ENCODE measurements at regions not wholly inside any gene's neighbourhood (a gene's known extent, or its start where the extent isn't known, plus 50 kb on each side); places are given as distances from the start of the nearest gene placed in this dataset.
A peak's percentile ranks its signal among the peaks of the same experiment; 100 is the strongest.

- H3K4me1 Mint-ChIP-seq, result no peaks in the 10 kb centered on the region
- H3K36me3 Mint-ChIP-seq (ENCODE audit: insufficient read depth), result no peaks in the 10 kb centered on the region
Observed at GRCh38 chr4:102445213-102445612, 55.9 kb upstream of the NFKB1 start.

GRCh38 chr4:102447413-102447812 is 53.7 kb upstream of the NFKB1 start:
- Mint-ChIP-seq H3K27ac (ENCODE audit: low read depth) (no peak overlapping the region), H3K9me3 (no peaks in the 10 kb centered on the region), H3K36me3 (ENCODE audit: insufficient read depth) (no peaks in the 10 kb centered on the region), H3K27me3 (no peaks in the 10 kb centered on the region), H3K4me3 (no peak overlapping the region), H3K4me1 (no peaks in the 10 kb centered on the region)
- ATAC-seq (replicated peaks; ENCODE audit: extremely low read depth, poor library complexity, severe bottlenecking) (peak; percentile 52), DNase-seq (ENCODE audit: low spot score in 2 of 2) (no peak)

More at GRCh38 chr4:102445213-102445612, 55.9 kb upstream of the NFKB1 start:
- DNase-seq (ENCODE audit: low spot score in 2 of 2) (no peak), ATAC-seq (replicated peaks; ENCODE audit: extremely low read depth, poor library complexity, severe bottlenecking) (no peak)
- Mint-ChIP-seq H3K4me3 (no peak overlapping the region), H3K27me3 (no peaks in the 10 kb centered on the region), H3K9me3 (no peaks in the 10 kb centered on the region), H3K27ac (ENCODE audit: low read depth) (no peak overlapping the region)

- no peak overlapping the region for H3K27ac Mint-ChIP-seq (ENCODE audit: low read depth)
- H3K9me3 Mint-ChIP-seq, result no peaks in the 10 kb centered on the region
- H3K4me3 Mint-ChIP-seq, result no peak overlapping the region
- ATAC-seq (replicated peaks; ENCODE audit: extremely low read depth, poor library complexity, severe bottlenecking) (peak; percentile 60), DNase-seq (ENCODE audit: low spot score in 2 of 2) (peak in 1 of 2 donors; percentile 46)
- H3K4me1 Mint-ChIP-seq, result no peaks in the 10 kb centered on the region
- H3K36me3 Mint-ChIP-seq (ENCODE audit: insufficient read depth), result no peaks in the 10 kb centered on the region
- no peaks in the 10 kb centered on the region for H3K27me3 Mint-ChIP-seq
Observed at GRCh38 chr4:102449751-102450352, 51.3 kb upstream of the NFKB1 start.

GRCh38 chr4:102451266-102451665 is 49.9 kb upstream of the NFKB1 start:
- H3K36me3 Mint-ChIP-seq (ENCODE audit: insufficient read depth), result no peaks in the 10 kb centered on the region
- H3K4me3 Mint-ChIP-seq, result no peak overlapping the region
- no peaks in the 10 kb centered on the region for H3K9me3 Mint-ChIP-seq
- peaks cover 9% of the 10 kb centered on the region for H3K27me3 Mint-ChIP-seq
- H3K27ac Mint-ChIP-seq (ENCODE audit: low read depth), result no peak overlapping the region
- ATAC-seq (replicated peaks; ENCODE audit: extremely low read depth, poor library complexity, severe bottlenecking) (no peak), DNase-seq (ENCODE audit: low spot score in 2 of 2) (no peak)
- H3K4me1 Mint-ChIP-seq, result no peaks in the 10 kb centered on the region

All from central memory CD8-positive, alpha-beta T cell (primary cell).